Midbrain (tissue), 1 donor: ENCODE measurements at regions not wholly inside any gene's neighbourhood (a gene's known extent, or its start where the extent isn't known, plus 50 kb on each side); places are given as distances from the start of the nearest gene placed in this dataset.
"Not testable (repeated sequence)": the region's sequence is repeated elsewhere in the genome, so short reads cannot be mapped to it uniquely, and the experiment has no call there.

Source experiments
- DNase-seq: peaks from one replicate; lab custom pipeline; 2025; lab: John Stamatoyannopoulos, UW

DNA sequence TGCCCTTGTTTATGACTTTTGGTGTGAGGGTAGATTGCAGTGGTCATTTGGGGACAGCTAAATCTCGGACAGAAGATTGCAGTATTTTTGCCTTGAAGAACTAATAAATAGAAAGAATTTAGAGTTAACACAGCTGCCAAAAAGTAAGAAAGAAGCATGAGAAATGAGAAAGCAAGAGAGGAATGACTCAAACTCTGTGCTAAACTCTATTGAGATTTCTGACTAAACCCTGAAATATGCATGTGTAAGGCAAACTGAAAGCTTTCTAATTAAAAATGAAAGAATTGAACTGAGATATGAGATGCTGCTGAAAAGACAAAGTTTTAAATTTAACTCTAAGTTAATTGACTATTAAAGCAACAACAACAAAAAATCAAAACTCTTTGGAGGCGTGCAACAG, 791.3 kb downstream of the RAB28 start:
- DNase-seq, result no peak

GRCh38 chr4:12691168-12691567, 793.0 kb downstream of the RAB28 start:
- no peak for DNase-seq

DNA sequence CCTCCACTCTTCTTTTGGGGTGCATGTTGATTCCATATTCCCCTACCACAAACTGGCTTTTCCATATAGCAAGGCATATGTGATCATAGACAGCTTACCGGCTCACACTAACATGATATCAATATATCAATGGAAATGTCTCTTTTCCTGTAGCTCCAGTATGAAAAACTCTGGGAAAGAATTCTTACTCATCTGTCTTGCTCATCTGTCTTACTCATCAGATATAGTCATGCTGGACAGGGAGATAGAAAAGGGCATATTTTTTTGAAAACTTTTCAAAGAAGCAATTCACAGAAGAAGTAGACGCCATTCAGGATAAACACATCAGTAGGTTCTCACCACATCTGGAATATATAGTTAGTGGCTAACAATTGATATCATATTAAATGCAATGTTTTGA, 794.7 kb downstream of the RAB28 start:
- no peak for DNase-seq

DNA sequence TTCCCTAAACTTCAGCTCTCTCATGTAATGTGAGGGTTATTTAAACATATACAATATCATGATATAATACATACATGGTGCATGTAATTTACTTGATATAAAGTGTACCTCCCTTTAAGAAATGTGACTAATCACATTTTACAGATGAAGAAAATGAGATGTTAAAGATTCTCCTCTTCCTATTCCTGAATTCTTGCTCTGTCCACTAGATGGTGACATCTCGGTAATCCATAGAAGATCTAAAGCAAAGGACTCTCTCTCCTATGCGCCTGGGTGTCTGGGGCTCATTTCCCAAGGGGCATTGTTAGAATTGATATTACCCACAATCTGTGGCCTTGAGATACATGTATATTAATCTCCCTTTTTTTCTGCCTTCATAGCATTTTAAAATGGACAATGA, 804.9 kb downstream of the RAB28 start:
- DNase-seq, result no peak

GRCh38 chr4:12674184-12674583, 810.0 kb downstream of the RAB28 start:
- DNase-seq, result no peak

DNA sequence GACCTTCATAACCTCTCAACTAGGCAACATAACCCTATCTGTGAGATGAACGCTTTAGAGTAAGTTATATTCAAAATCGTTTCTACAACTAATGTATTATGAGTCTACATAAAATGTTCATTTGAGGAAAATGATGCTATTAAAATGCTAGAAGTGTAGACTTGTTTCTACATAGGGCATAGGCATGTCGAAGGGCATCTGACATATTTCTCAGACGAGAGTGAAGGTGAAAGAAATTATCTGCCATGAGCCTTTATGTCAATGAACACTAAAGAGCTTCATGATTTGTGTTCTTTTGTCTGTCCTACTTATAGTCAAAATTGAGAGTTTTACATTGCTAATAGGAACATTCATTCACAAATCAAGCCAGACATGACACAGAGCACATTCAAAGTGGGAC, 811.8 kb downstream of the RAB28 start:
- DNase-seq, result no peak

- DNase-seq, result no peak
Measured at GRCh38 chr4:12658146-12658545, 826.0 kb downstream of the RAB28 start.

DNA sequence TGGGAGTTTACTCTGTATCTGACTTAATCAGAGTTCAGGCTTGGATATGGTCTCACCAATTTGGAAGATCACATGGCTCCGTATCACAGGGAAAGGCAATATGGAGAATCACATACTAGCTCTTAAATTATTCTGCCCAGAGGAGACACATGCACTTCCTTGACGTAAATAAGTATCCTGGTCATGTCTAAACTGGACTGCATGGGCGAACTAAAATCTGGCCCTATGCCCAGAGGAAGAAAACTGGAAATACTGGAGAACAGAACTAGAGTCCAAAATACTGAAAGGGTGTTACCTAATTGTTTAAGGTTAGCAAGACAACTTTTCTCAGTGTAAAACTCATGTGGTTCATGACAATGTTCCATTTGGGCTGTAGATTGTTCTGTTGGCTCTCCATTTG, 832.3 kb downstream of the RAB28 start:
- no peak for DNase-seq

DNA sequence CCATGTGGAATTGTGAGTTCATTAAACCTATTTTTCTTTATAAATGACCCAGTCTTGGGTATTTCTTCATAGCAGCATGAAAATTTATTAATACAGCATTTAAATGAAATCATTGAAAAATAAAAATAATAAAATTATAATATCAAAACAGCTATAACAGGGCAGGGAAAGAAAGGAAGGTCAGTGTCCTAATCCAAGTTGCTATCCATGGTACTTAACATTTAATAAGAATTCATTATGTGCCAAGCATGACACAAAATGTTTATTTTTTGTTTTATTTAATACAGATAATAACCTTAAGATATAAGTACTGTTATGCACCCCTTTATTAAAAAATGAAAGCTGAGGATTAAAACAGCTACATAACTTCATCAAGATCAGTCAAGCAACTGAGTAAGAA, 838.4 kb downstream of the RAB28 start:
- no peak for DNase-seq

- DNase-seq, result no peak
Measured at GRCh38 chr4:12644261-12644660, 839.9 kb downstream of the RAB28 start.

GRCh38 chr4:12636191-12636590, 847.9 kb downstream of the RAB28 start:
- DNase-seq, result no peak

- no peak for DNase-seq
Measured at GRCh38 chr4:12635629-12636028, 848.5 kb downstream of the RAB28 start.

DNA sequence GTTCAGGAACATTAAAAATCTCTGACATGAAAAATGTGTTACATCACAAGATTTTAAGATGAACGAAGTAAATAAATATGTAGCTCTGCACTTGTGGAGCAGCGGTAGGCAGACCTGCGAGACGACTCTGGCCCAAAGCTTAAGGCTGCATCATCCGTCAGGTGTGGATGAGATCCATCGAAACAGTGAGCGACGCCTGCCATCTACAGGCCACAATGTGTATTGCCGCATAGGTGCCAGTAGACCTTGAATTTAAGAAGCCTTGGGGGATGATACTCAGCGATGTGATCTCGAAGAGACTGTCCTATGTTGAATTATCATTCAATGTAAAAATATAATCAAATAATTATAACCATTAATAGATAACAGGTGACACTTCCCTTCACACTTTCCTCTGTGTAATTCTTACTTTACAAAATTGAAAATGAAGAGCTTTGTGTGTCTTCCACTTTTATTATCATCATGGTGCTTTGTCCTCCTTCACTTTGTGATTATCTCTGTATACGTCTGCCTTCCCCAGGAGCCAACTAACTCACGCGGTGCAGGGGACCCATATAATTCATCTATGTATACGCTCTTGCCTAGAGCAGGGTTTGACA, 851.0 kb downstream of the RAB28 start:
- peak; percentile 69 for DNase-seq

GRCh38 chr4:12615822-12616221, 868.3 kb downstream of the RAB28 start:
- DNase-seq, result no peak

- DNase-seq, result no peak
Measured at GRCh38 chr4:12612876-12613275, 871.3 kb downstream of the RAB28 start.

DNA sequence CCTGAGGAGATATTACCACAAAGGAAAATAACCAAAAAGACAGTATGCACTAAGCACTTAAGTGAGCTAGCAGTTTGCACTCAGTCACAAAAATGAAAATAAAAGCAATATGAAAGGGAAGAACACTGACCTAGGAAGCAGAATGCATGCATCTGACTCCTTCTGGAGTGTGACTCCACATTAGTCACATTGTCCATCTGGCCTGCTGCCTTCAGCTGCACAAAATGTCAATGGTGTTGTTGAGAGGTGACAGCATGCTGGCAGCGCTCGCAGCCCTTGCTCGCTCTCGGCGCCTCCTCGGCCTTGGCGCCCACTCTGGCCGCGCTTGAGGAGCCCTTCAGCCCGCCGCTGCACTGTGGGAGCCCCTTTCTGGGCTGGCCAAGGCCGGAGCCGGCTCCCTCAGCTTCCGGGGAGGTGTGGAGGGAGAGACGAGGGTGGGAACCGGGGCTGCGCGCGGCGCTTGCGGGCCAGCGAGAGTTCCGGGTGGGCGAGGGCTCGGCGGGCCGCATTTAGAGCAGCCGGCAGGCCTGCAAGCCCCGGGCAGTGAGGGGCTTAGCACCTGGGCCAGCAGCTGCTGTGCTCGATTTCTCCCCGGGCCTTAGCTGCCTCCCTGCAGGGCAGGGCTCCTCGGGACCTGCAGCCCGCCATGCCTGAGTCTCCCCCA, 874.8 kb downstream of the RAB28 start:
- DNase-seq, result not testable (repeated sequence)

DNA sequence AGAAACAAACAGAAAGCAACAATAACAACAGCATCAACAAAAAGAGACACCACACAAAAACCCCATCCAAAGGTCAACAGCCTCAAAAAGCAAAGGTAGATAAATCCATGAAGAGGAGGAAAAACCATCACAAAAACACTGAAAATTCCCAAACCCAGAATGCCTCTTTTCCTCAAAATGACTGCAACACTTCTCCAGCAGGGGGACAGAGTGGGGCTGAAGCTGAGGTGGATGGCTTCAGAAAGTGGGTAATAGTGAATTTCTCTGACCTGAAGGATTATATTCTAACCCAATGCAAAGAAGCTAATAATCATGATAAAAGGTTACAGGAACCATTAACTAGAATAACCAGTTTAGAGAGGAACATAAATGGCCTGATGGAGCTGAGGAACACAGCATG, 888.2 kb downstream of the RAB28 start:
- DNase-seq, result no peak

GRCh38 chr4:12595489-12595888, 888.7 kb downstream of the RAB28 start:
- DNase-seq, result no peak

- DNase-seq, result no peak
Measured at GRCh38 chr4:12588582-12588981, 895.6 kb downstream of the RAB28 start.

GRCh38 chr4:12586242-12587006, 897.7 kb downstream of the RAB28 start:
- no peak for DNase-seq

DNA sequence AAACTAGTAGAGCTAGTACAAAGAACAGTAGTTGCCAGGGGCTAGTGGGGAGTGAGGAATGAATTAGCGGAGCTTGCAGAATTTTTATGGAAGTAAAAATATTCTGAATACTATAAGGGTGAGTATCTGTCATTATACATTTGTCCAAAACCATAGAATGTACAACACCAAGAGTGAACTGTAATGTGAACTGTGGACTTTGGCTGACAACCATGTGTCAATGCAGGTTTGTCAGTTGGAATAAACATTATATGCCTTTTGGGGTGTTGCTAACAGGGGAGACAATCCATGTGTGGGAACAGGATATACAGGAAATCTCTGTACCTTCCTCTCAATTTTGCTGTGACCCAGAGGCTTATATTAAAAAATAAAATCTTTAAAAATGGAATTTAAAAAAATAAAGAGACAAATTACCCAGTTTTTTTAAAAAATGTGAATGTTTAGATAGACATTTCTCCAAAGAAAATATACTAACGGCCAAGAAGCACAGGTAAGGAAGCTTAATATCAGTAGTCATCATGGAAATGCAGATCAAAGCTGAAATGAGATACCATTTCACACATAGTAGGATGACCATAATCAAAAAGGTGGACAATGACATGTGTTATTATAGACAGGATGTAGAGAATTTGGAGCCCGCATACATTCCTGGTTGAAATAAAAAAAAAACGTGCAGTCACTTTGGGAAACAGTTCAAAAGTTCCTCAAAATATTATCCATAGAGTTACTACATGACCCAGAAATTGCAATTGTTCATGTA, 899.8 kb downstream of the RAB28 start:
- DNase-seq, result no peak

DNA sequence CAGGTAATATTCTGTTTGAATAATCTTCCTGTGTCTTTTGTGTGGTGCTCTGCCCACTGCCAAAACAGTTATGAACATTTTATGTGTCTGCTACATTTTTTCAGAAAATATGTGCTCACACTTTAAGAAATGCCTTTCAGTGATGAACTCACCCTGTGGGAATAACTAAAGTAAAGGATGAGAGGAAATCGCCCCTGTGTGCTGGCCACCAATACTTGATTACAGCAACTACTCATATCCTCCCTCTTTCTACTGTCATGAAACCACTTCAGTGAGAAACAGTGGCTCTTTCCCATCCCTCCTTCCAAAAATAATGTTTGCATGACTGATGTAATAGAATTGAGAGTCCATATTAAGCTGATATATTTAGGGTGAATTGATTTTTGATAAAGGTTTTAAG, 900.9 kb downstream of the RAB28 start:
- DNase-seq, result no peak

DNA sequence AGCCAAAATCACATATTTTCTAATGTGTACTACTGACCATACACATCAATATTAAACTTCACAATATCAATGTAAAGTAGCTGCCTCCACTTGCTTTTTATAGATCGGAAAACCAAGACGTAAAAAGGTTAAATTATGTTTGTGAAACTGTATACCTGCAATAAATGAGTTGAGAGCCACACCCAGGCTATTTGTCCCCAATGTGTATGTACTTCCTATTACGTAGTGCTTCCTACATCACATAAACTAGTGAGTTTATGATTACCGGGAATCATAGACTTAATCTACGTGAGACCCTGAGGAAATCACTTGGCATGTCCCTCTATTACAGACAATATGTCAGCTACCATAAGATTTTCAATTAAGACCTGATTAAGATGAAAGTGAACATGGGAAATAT, 903.4 kb downstream of the RAB28 start:
- no peak for DNase-seq
